GM04504 (cell line): ENCODE measurements at regions not wholly inside any gene's neighbourhood (a gene's known extent, or its start where the extent isn't known, plus 50 kb on each side); places are given as distances from the start of the nearest gene placed in this dataset.

Source experiments
- DNase-seq: peaks from one replicate; pipeline ENCODE4 v3.0.0-alpha.2; 2012; ENCODE audit warnings: low read depth

- DNase-seq = no peak
Observed at GRCh38 chr12:41888285-41888684, 256.4 kb downstream of the GXYLT1 start.

- no peak for DNase-seq
Observed at GRCh38 chr12:41881891-41882805, 262.5 kb downstream of the GXYLT1 start.

DNA sequence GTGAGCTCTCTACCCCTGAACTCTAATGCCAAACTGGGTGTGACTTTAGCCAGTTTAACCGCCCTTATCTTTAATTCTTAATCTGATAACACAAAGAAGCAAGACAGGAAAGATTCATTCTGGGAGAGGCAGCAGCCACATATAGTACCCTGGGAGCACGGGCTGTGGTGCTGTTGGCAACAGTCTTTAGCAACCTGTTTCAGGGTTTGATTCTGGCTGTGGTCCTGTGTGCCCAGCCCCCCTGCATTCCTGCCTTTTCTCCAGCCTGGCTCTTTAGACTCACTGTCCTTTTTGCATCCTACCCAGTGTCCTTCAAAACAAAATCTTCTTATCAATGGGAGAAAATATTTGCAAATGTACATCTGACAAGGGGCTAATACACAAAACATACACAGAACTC is 275.2 kb downstream of the GXYLT1 start:
- no peak for DNase-seq

- no peak for DNase-seq
Observed at GRCh38 chr12:41866878-41867430, 277.7 kb downstream of the GXYLT1 start.

DNA sequence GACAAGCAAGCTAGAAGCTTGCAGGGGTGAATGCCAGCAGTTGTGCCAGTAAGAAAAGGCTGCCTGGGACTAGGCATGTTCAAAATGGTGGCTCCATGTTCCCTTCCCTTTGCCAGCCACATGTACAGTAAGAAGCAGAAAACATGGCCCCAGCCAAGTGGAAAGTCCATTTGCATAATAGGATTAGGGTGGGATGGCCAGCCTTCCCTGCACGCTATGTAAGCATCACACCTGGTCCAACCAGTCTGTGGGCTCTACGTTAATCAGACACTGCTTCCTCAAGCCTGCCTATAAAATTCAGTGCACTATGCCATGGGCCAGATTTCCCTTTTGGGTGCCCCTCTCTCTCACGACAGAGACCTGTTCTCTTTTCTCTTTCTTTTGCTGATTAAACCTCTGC is 288.4 kb downstream of the GXYLT1 start:
- no peak for DNase-seq

- no peak for DNase-seq
Observed at GRCh38 chr12:41850046-41850445, 294.6 kb downstream of the GXYLT1 start.

DNA sequence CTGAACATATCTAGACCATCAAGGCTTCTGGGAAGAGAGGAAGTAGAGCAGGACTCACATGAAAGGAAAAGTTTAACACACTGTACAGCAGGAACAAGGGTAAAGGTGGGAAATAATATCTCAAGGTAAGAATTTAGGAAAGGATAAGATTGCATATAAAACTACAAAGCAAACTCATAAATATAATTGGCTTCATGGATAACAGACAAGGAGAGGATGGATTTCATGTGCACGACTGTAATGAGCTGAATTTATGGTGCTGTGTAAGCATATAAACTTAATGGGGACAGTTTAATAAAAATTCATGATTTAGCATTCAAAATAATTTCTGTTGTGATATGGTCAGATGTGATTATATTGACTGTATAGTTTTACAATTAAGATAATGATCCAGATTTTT is 298.0 kb downstream of the GXYLT1 start:
- no peak for DNase-seq

- DNase-seq = no peak
Observed at GRCh38 chr12:41836416-41836815, 308.3 kb downstream of the GXYLT1 start.

DNA sequence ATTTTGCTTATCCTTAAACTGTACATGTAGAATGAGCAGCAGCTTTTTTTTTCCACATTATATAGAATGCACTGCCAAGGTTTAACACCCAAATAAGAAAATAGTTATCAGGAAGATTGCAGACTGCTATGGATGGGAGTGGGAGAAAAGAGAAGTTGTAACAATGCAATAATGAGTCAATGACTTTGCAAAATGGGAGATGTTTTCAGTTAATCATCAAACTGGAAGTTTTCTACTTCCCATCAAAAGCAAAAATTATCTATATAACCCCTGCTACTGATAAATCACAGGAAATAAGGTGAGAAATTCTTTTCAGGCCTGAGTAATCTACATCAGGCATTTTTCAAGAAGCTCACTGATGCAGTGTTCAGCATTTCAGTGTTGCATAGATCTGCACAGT is 309.1 kb downstream of the GXYLT1 start:
- DNase-seq = no peak

DNA sequence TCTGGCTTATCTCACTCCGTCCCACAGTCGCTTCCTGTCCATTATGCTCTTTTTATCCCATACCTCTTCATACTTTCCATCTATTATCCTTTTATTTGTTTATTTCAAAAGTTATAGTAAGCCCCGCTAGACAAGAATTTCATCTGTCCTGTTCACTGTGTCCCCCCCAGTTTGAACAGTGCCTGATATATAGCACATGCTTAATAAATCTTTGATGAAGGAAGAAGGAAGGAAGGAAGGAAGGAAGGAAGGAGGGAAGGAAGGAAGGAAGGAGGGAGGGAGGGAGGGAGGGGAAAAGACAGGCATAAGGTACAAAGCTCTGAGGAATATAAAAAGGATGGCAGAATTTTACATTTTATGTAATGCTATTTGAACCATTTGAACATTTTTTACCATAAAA is 324.7 kb downstream of the GXYLT1 start:
- no peak for DNase-seq

- no peak for DNase-seq
Observed at GRCh38 chr12:41804026-41804425, 340.6 kb downstream of the GXYLT1 start.

- DNase-seq = no peak
Observed at GRCh38 chr12:41802803-41803202, 341.9 kb downstream of the GXYLT1 start.

GRCh38 chr12:41801261-41801660 is 343.4 kb downstream of the GXYLT1 start:
- no peak for DNase-seq

- no peak for DNase-seq
Observed at GRCh38 chr12:41799671-41800070, 345.0 kb downstream of the GXYLT1 start.

DNA sequence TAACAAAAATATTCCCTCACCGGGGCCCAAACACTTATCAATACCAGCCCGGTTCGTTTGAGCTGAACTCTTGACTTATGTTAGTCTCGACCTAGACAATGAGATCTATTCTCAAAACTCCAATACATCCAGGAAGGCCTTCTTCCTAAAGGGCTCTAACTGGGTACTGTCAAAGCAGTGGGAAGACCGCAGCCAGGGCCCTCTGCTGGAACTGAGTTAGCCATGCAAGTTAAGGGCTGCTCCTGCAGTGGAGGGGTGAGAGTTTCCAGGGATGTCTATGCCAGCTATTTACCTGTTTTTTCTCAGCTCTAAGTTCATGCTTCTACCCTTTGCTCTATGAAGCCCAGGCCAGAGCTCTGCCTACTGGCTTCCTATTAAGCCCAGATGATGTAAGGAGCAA is 348.8 kb downstream of the GXYLT1 start:
- no peak for DNase-seq

- DNase-seq = no peak
Observed at GRCh38 chr12:41795051-41795600, 349.5 kb downstream of the GXYLT1 start.

DNA sequence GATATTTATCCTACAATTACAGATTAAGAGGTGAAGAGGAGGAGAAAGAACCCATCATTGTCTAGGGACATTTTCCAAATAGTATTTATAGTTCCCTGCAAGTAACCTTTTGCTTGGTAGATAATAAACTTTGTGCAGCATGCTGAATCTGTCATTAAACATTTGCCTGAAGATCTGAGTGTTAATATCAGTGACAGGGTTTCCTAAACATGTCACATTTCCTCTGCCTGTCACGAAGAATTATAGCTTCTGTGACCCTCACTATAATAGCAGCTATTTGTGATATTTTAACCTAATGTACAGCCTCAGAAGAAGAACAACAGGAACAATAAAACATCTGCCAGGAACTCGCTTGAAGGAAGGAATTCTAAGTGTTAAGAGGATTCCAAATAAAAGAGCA is 350.3 kb downstream of the GXYLT1 start:
- DNase-seq = no peak

DNA sequence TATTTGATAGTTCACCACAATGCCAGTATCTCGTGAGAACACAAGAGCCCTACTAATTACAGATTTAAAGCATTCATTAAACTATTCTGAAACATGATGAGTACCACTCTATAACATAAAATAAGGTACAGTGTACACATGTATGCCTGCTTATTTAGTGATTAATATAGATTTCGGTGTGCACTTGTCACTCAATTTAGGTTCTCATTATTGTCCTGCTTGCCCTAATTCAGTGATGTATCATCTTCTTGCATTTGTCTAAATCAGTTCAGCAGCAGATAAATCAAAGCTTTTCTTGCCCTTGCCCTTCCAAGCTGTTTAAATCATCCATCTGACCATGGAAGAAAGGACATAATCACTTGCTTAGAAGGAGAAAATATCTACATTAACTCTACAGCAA is 359.7 kb downstream of the GXYLT1 start:
- DNase-seq = no peak

DNA sequence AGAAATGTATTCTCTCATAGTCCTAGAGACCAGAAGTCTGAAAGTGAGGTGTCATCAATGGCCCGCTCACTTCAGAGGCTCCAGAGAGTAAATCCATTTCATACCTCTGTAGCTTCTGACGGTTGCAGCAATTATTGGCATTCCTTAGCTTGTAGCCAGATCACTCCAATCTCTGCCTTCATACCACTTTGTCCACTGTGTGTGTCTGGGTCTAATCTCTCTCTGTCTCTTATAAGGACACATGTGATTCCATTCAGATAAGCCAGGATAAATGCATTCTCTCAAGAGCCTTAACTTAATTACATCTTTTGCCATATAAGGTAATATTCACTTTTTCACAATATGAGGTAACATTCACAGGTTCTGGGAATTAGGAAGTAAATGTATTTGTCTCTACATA is 365.7 kb downstream of the GXYLT1 start:
- no peak for DNase-seq

DNA sequence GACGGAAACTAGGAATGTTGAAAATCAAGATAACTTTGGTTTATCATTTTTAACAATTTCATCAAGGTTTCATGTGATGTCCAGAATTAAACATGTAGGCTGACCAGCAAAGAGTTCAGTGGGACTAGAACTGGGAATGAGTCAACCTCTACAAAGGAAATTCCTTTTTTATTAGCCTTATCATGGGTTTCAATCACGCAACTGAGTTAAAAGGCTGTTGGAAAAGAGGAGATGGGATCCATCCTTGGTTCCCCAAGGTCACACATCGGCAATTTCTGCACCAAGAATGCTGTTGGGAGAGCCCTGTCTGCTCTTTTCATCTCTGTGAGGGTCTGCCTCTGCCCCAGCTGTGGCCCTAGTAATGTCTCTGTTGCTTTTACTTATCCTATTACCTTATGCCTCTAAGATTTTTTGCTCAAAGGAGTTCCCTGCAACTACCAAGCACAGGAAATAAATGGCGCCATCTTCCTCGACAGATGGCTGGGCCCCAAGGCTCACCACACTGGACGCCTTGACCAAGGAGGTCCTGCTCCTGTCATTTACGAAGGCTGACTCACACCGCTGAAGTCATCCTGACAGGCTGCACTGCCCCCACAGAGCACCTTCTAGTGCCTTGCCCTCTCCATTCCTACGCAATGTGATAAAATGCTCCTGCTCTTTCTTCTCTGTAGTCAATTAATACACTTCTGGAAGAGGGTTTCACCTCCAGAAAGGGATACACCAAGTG is 367.4 kb downstream of the GXYLT1 start:
- no peak for DNase-seq

DNA sequence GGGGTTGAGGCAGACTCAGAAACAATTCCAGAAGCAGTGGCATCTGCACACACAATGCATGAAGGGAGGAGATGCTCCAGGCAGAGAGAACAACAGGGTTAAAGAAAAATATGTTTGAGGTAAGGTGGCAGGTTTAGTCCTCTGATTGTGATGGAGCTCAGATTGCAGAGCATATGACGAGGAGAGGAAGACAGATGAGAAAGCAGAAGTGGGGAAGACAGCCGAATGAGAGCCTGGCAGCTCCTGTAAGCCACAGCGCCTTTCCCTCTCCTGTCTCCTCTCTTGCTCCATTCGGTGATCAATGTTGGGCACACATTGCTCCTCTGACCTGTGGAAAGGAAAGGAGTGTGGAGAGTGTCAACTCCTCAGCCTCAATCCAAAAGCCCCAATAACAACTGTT is 372.2 kb downstream of the GXYLT1 start:
- DNase-seq = no peak

- DNase-seq = no peak
Observed at GRCh38 chr12:41769810-41770209, 374.9 kb downstream of the GXYLT1 start.

DNA sequence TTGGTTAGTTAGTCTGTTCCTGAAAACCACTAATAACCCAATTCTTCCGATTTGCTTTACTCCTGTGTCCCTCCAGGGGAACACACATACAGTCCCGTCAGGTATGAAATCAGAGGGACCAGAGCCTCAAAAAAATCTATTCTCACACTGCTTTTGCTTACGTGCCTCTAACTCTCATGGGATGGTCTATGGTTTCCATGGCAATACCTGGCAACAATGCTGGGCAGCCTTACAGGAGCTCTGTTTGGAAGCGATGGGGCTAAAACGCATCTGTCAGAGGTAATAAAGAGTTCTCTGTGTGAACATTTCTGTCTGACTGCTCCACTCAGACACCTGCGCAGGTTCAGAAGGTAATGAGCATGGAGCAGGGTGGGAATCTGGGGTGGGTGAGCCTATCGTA is 376.2 kb downstream of the GXYLT1 start:
- DNase-seq = no peak
